Limb (tissue), 2 donors: ENCODE measurements at regions not wholly inside any gene's neighbourhood (a gene's known extent, or its start where the extent isn't known, plus 50 kb on each side); places are given as distances from the start of the nearest gene placed in this dataset.
"Not testable (repeated sequence)": the region's sequence is repeated elsewhere in the genome, so short reads cannot be mapped to it uniquely, and the experiment has no call there.

Experiments
- DNase-seq, 2 donors: peaks; one replicate each; pipeline ENCODE4 v3.0.0-alpha.2; 2016; ENCODE audit errors: extremely low spot score in 2 of 2

- DNase-seq = no peak
These were observed 258.6 kb upstream of the FOXF1 start for GRCh38 chr16:86251682-86252081.

GRCh38 chr16:86252596-86252995 is 257.7 kb upstream of the FOXF1 start:
- DNase-seq = no peak

- no peak for DNase-seq
These were observed 254.4 kb upstream of the FOXF1 start for GRCh38 chr16:86255966-86256365.

GRCh38 chr16:86256995-86257394 is 253.3 kb upstream of the FOXF1 start:
- DNase-seq = no peak

- no peak for DNase-seq
These were observed 252.8 kb upstream of the FOXF1 start for GRCh38 chr16:86257546-86257945.

GRCh38 chr16:86258713-86259112 is 251.6 kb upstream of the FOXF1 start:
- no peak for DNase-seq

- DNase-seq = no peak
These were observed 250.8 kb upstream of the FOXF1 start for GRCh38 chr16:86259499-86259898.

- DNase-seq = no peak
These were observed 248.9 kb upstream of the FOXF1 start for GRCh38 chr16:86261379-86261778.

- not testable (repeated sequence) for DNase-seq
These were observed 242.7 kb upstream of the FOXF1 start for GRCh38 chr16:86267657-86268056.

- DNase-seq = no peak
These were observed 239.6 kb upstream of the FOXF1 start for GRCh38 chr16:86270696-86271095.

- no peak for DNase-seq
These were observed 237.6 kb upstream of the FOXF1 start for GRCh38 chr16:86272744-86273143.

GRCh38 chr16:86277221-86277620 is 233.1 kb upstream of the FOXF1 start:
- no peak for DNase-seq

GRCh38 chr16:86277859-86278258 is 232.5 kb upstream of the FOXF1 start:
- DNase-seq = not testable (repeated sequence)

GRCh38 chr16:86281421-86281820 is 228.9 kb upstream of the FOXF1 start:
- DNase-seq = no peak

- DNase-seq = no peak
These were observed 226.4 kb upstream of the FOXF1 start for GRCh38 chr16:86283944-86284343.

- no peak for DNase-seq
These were observed 224.9 kb upstream of the FOXF1 start for GRCh38 chr16:86285421-86285820.

- no peak for DNase-seq
These were observed 224.1 kb upstream of the FOXF1 start for GRCh38 chr16:86285938-86286921.

- DNase-seq = no peak
These were observed 223.2 kb upstream of the FOXF1 start for GRCh38 chr16:86286991-86287663.

- DNase-seq = no peak
These were observed 222.6 kb upstream of the FOXF1 start for GRCh38 chr16:86287664-86288201.

GRCh38 chr16:86288716-86289294 is 221.5 kb upstream of the FOXF1 start:
- no peak for DNase-seq

- no peak for DNase-seq
These were observed 221.0 kb upstream of the FOXF1 start for GRCh38 chr16:86289304-86289703.

GRCh38 chr16:86289907-86290306 is 220.4 kb upstream of the FOXF1 start:
- DNase-seq = no peak
